ENCODE measurements at regions not wholly inside any gene's neighbourhood (a gene's known extent, or its start where the extent isn't known, plus 50 kb on each side); places are given as distances from the start of the nearest gene placed in this dataset.

- H3K27me3 ChIP-seq (ENCODE audit: insufficient read depth, low read length, poor library complexity) = no peaks in the 10 kb centered on the region
- H3K9me3 ChIP-seq (ENCODE audit: insufficient read depth, low read length, severe bottlenecking) = no peaks in the 10 kb centered on the region
- no peaks in the 10 kb centered on the region for H3K36me3 ChIP-seq (ENCODE audit: insufficient read depth, low read length)
- H4K20me1 ChIP-seq (ENCODE audit: insufficient read depth, low read length) = no peaks in the 10 kb centered on the region
- no peak overlapping the region for H3K27ac ChIP-seq (ENCODE audit: low read length)
- ATAC-seq (ENCODE audit: insufficient read depth, low read depth) (no peak), DNase-seq (no peak)
- no peaks in the 10 kb centered on the region for H3K4me1 ChIP-seq (ENCODE audit: insufficient read depth, low read length)
- H3K4me3 ChIP-seq (ENCODE audit: low read depth in 1 of 2, low read length in 2 of 2) = no peak overlapping the region
- no peak overlapping the region for H2AFZ ChIP-seq (ENCODE audit: low read depth, low read length)
- no peak overlapping the region for H3K9ac ChIP-seq (ENCODE audit: low read depth, low read length)
- H3K4me2 ChIP-seq (ENCODE audit: insufficient read depth, low read length) = no peak overlapping the region
- H3K79me2 ChIP-seq (ENCODE audit: insufficient read depth, low read length) = no peaks in the 10 kb centered on the region
- TF ChIP-seq CTCF (IDR thresholded peaks at IDR 0.05; ENCODE audit: borderline replicate concordance, extremely low read depth, low read length, poor library complexity, severe bottlenecking) (no peak), EZH2 (IDR thresholded peaks at IDR 0.05; ENCODE audit: borderline replicate concordance, low read depth, low read length, severe bottlenecking) (no peak)
Observed at GRCh38 chr7:114784746-114785145, 137.1 kb upstream of the MDFIC start.

DNA sequence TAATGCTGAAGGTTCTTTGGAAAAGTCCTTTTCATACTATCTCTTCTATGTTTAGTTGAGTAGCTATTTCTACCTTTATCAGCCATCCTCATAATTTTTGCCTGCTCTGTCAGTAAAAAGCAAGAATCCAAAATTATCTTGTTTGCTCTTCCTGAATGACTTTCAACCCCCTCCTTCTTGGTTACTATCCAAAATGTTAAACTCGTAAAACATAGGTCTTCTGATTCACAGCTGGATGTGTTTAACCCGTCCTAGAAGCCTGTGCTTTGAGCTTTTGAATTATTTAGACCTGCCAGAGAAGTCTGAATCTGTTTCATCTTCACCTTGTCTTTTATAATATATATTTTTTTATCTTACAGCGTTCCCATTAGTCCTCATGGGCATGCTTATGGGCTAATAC is 136.4 kb upstream of the MDFIC start:
- no peaks in the 10 kb centered on the region for H3K4me1 ChIP-seq (ENCODE audit: insufficient read depth, low read length)
- H3K27ac ChIP-seq (ENCODE audit: low read length) = no peak overlapping the region
- H3K9me3 ChIP-seq (ENCODE audit: insufficient read depth, low read length, severe bottlenecking) = no peaks in the 10 kb centered on the region
- H2AFZ ChIP-seq (ENCODE audit: low read depth, low read length) = no peak overlapping the region
- no peak overlapping the region for H3K4me3 ChIP-seq (ENCODE audit: low read depth in 1 of 2, low read length in 2 of 2)
- DNase-seq (no peak), ATAC-seq (ENCODE audit: insufficient read depth, low read depth) (no peak)
- no peaks in the 10 kb centered on the region for H4K20me1 ChIP-seq (ENCODE audit: insufficient read depth, low read length)
- TF ChIP-seq CTCF (IDR thresholded peaks at IDR 0.05; ENCODE audit: borderline replicate concordance, extremely low read depth, low read length, poor library complexity, severe bottlenecking) = no peak
- TF ChIP-seq EZH2 (IDR thresholded peaks at IDR 0.05; ENCODE audit: borderline replicate concordance, low read depth, low read length, severe bottlenecking) = no peak
- H3K36me3 ChIP-seq (ENCODE audit: insufficient read depth, low read length) = no peaks in the 10 kb centered on the region
- no peak overlapping the region for H3K9ac ChIP-seq (ENCODE audit: low read depth, low read length)
- no peaks in the 10 kb centered on the region for H3K27me3 ChIP-seq (ENCODE audit: insufficient read depth, low read length, poor library complexity)
- H3K79me2 ChIP-seq (ENCODE audit: insufficient read depth, low read length) = no peaks in the 10 kb centered on the region
- no peak overlapping the region for H3K4me2 ChIP-seq (ENCODE audit: insufficient read depth, low read length)

GRCh38 chr7:114786455-114786854 is 135.4 kb upstream of the MDFIC start:
- Histone ChIP-seq H2AFZ (ENCODE audit: low read depth, low read length) (no peak overlapping the region), H3K9ac (ENCODE audit: low read depth, low read length) (no peak overlapping the region), H3K4me1 (ENCODE audit: insufficient read depth, low read length) (no peaks in the 10 kb centered on the region), H4K20me1 (ENCODE audit: insufficient read depth, low read length) (no peaks in the 10 kb centered on the region), H3K4me3 (ENCODE audit: low read depth in 1 of 2, low read length in 2 of 2) (no peak overlapping the region), H3K4me2 (ENCODE audit: insufficient read depth, low read length) (no peak overlapping the region), H3K27me3 (ENCODE audit: insufficient read depth, low read length, poor library complexity) (no peaks in the 10 kb centered on the region), H3K9me3 (ENCODE audit: insufficient read depth, low read length, severe bottlenecking) (no peaks in the 10 kb centered on the region), H3K36me3 (ENCODE audit: insufficient read depth, low read length) (no peaks in the 10 kb centered on the region), H3K27ac (ENCODE audit: low read length) (no peak overlapping the region), H3K79me2 (ENCODE audit: insufficient read depth, low read length) (no peaks in the 10 kb centered on the region)
- TF ChIP-seq EZH2 (IDR thresholded peaks at IDR 0.05; ENCODE audit: borderline replicate concordance, low read depth, low read length, severe bottlenecking) (no peak), CTCF (IDR thresholded peaks at IDR 0.05; ENCODE audit: borderline replicate concordance, extremely low read depth, low read length, poor library complexity, severe bottlenecking) (no peak)
- ATAC-seq (ENCODE audit: insufficient read depth, low read depth) = no peak
- DNase-seq = no peak

DNA sequence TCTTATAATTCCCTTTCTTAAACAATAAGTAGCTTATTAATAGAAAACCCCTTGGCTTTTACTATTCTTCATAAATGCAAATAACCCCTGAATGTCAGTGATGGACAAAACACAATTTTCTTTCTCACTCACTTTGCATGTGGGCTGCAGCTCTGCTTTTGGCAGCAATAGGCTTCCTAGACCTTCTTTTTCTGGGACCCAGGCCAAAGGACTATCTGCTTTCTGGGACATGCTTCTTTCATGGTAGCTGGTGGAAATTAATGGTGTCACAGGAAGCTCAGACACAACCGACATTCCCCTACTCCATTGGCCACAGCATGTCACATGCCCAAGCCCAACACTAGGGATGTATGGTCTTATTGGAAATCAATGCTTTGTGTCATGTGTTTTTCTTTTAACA is 134.3 kb upstream of the MDFIC start:
- H3K4me3 ChIP-seq (ENCODE audit: low read depth in 1 of 2, low read length in 2 of 2) = no peak overlapping the region
- no peak for DNase-seq
- no peak overlapping the region for H3K4me2 ChIP-seq (ENCODE audit: insufficient read depth, low read length)
- H3K27ac ChIP-seq (ENCODE audit: low read length) = no peak overlapping the region
- no peak for ATAC-seq (ENCODE audit: insufficient read depth, low read depth)
- H3K36me3 ChIP-seq (ENCODE audit: insufficient read depth, low read length) = no peaks in the 10 kb centered on the region
- no peaks in the 10 kb centered on the region for H3K9me3 ChIP-seq (ENCODE audit: insufficient read depth, low read length, severe bottlenecking)
- no peak overlapping the region for H3K9ac ChIP-seq (ENCODE audit: low read depth, low read length)
- H3K27me3 ChIP-seq (ENCODE audit: insufficient read depth, low read length, poor library complexity) = no peaks in the 10 kb centered on the region
- no peaks in the 10 kb centered on the region for H3K79me2 ChIP-seq (ENCODE audit: insufficient read depth, low read length)
- H4K20me1 ChIP-seq (ENCODE audit: insufficient read depth, low read length) = no peaks in the 10 kb centered on the region
- H3K4me1 ChIP-seq (ENCODE audit: insufficient read depth, low read length) = no peaks in the 10 kb centered on the region
- TF ChIP-seq CTCF (IDR thresholded peaks at IDR 0.05; ENCODE audit: borderline replicate concordance, extremely low read depth, low read length, poor library complexity, severe bottlenecking) (no peak), EZH2 (IDR thresholded peaks at IDR 0.05; ENCODE audit: borderline replicate concordance, low read depth, low read length, severe bottlenecking) (no peak)
- H2AFZ ChIP-seq (ENCODE audit: low read depth, low read length) = no peak overlapping the region

Measured in DND-41 (cell line).